WTC11 (cell line): ENCODE measurements at regions not wholly inside any gene's neighbourhood (a gene's known extent, or its start where the extent isn't known, plus 50 kb on each side); places are given as distances from the start of the nearest gene placed in this dataset.

Experiments
- ATAC-seq: fragments of 200-7000 bp; cut with Tn5 transposase; 2 replicates; pipeline ENCODE4 v1.10.0; 2021; ENCODE audit warnings: mild to moderate bottlenecking, moderate library complexity
- CTCF ChIA-PET: fragments of 300-600 bp; sonication (Branson Sonifier 250); formaldehyde crosslinking; loops from one replicate; lab custom pipeline; 2021; ENCODE audit warnings: antibody characterized with exemption; lab: Charles Lee
- POLR2A ChIA-PET: fragments of 350-600 bp; sonication (Branson Sonifier 250); formaldehyde crosslinking; loops from one replicate; lab custom pipeline; 2021; ENCODE audit warnings: antibody characterized with exemption; lab: Charles Lee
- DNase-seq: peaks from one replicate; pipeline ENCODE4 v3.0.0; 2021; ENCODE audit warnings: low spot score
- H3K27ac Mint-ChIP-seq: 2 replicates; pipeline ENCODE4 v1.8.0; 2021; ENCODE audit warnings: mixed read lengths
- H3K27me3 Mint-ChIP-seq: 2 replicates; pipeline ENCODE4 v1.8.0; 2021; ENCODE audit warnings: low read depth, mild to moderate bottlenecking, moderate library complexity, mixed read lengths
- H3K36me3 Mint-ChIP-seq: 2 replicates; pipeline ENCODE4 v1.8.0; 2021; ENCODE audit warnings: mixed read lengths
- H3K4me1 Mint-ChIP-seq: 2 replicates; pipeline ENCODE4 v1.8.0; 2022; ENCODE audit warnings: mixed read lengths
- H3K4me3 Mint-ChIP-seq: 2 replicates; pipeline ENCODE4 v1.8.0; 2021; ENCODE audit warnings: mild to moderate bottlenecking, moderate library complexity, mixed read lengths
- H3K9me3 Mint-ChIP-seq: 2 replicates; pipeline ENCODE4 v1.8.0; 2021; ENCODE audit warnings: mixed read lengths
- CBFB ChIP-seq: sonication (generic); formaldehyde crosslinking; IDR thresholded peaks from 2 replicates; pipeline ENCODE4 v1.8.1; 2022; ENCODE audit warnings: mild to moderate bottlenecking, low read depth, missing genetic modification reagents
- GRHL2 ChIP-seq: fragments of 250-450 bp; sonication (Bioruptor Pico); IDR thresholded peaks from 2 replicates; pipeline ENCODE4 v1.8.0; 2022; ENCODE audit warnings: mild to moderate bottlenecking, moderate library complexity; ENCODE audit not compliant: insufficient replicate concordance, severe bottlenecking
- JAZF1 ChIP-seq: fragments of 250-450 bp; sonication (Bioruptor Pico); IDR thresholded peaks from 2 replicates; pipeline ENCODE4 v1.9.0; 2021; ENCODE audit warnings: moderate library complexity, mild to moderate bottlenecking, inconsistent platforms
- MXD4 ChIP-seq: fragments of 250-450 bp; sonication (Bioruptor Pico); IDR thresholded peaks from 2 replicates; pipeline ENCODE4 v1.8.0; 2021; ENCODE audit warnings: mild to moderate bottlenecking, moderate library complexity, borderline replicate concordance
- NFE2L1 ChIP-seq: sonication (generic); formaldehyde crosslinking; IDR thresholded peaks from 2 replicates; pipeline ENCODE4 v1.8.1; 2023; ENCODE audit warnings: missing genetic modification reagents
- NR1H2 ChIP-seq: sonication (generic); formaldehyde crosslinking; IDR thresholded peaks from 2 replicates; pipeline ENCODE4 v1.9.0; 2021; ENCODE audit warnings: mild to moderate bottlenecking, moderate library complexity, missing genetic modification reagents
- OVOL2 ChIP-seq: fragments of 250-450 bp; sonication (Bioruptor Pico); IDR thresholded peaks from 2 replicates; pipeline ENCODE4 v1.9.0; 2021; ENCODE audit warnings: mild to moderate bottlenecking, borderline replicate concordance
- ZNF138 ChIP-seq: sonication (generic); formaldehyde crosslinking; conservative IDR thresholded peaks from 2 replicates; pipeline ENCODE4 v1.8.1; 2022; ENCODE audit warnings: mild to moderate bottlenecking, moderate library complexity, missing genetic modification reagents
- ZNF317 ChIP-seq: sonication (generic); formaldehyde crosslinking; IDR thresholded peaks from 2 replicates; pipeline ENCODE4 v1.8.1; 2023; ENCODE audit warnings: low read depth, mild to moderate bottlenecking, moderate library complexity, missing genetic modification reagents, borderline replicate concordance
- ZNF416 ChIP-seq: fragments of 250-450 bp; sonication (Bioruptor Pico); IDR thresholded peaks from 2 replicates; pipeline ENCODE4 v1.9.0; 2021; ENCODE audit warnings: mild to moderate bottlenecking, inconsistent platforms
- TF ChIP-seq, protein P1 (sequence below): sonication (generic); formaldehyde crosslinking; IDR thresholded peaks from 2 replicates; pipeline ENCODE4 v1.8.1; 2023; ENCODE audit warnings: mild to moderate bottlenecking, missing genetic modification reagents, moderate library complexity
- TF ChIP-seq, protein P2 (sequence below): sonication (generic); formaldehyde crosslinking; IDR thresholded peaks from 2 replicates; pipeline ENCODE4 v1.8.0; 2023; ENCODE audit warnings: missing genetic modification reagents
- TF ChIP-seq, protein P3 (sequence below): sonication (generic); formaldehyde crosslinking; IDR thresholded peaks from 2 replicates; pipeline ENCODE4 v1.8.1; 2023; ENCODE audit warnings: mild to moderate bottlenecking, moderate library complexity, missing genetic modification reagents
- TF ChIP-seq, protein P4 (sequence below): fragments of 250-450 bp; sonication (Bioruptor Pico); conservative IDR thresholded peaks from 2 replicates; pipeline ENCODE4 v1.9.0; 2021; ENCODE audit warnings: mild to moderate bottlenecking
- TF ChIP-seq, protein P5 (sequence below): sonication (generic); formaldehyde crosslinking; IDR thresholded peaks from 2 replicates; pipeline ENCODE4 v1.8.0; 2022; ENCODE audit warnings: mild to moderate bottlenecking, missing genetic modification reagents
- TF ChIP-seq, protein P6 (sequence below): fragments of 250-450 bp; sonication (Bioruptor Pico); IDR thresholded peaks from 2 replicates; pipeline ENCODE4 v1.8.0; 2021; ENCODE audit warnings: mild to moderate bottlenecking

DNA sequence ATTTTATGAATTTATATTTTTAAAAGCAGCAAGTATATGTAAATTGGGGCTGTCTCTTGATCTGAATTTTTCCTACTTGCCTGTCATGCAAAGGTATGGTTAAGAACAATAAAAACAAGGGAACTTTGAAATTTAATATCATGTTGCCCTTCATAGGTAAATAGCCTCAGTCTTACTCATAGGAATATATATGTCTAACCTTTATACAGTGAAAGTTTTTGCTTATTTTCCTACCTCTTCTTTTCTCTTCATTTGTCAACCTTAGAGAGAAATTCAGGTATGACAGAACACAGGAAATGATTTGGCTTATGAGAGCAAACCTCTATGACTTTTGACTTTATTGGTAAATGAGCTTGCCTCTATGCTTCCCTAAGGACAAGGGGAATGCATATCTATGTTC lies 716.0 kb downstream of the CENPC start (continued):
- TF ChIP-seq MXD4: no peak
- TF ChIP-seq, protein P1, sequence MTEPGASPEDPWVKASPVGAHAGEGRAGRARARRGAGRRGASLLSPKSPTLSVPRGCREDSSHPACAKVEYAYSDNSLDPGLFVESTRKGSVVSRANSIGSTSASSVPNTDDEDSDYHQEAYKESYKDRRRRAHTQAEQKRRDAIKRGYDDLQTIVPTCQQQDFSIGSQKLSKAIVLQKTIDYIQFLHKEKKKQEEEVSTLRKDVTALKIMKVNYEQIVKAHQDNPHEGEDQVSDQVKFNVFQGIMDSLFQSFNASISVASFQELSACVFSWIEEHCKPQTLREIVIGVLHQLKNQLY (CRISPR knock-in tag): no peak
- TF ChIP-seq NFE2L1 (CRISPR knock-in tag): no peak
- TF ChIP-seq OVOL2 (CRISPR knock-in tag): no peak
- TF ChIP-seq, protein P2, sequence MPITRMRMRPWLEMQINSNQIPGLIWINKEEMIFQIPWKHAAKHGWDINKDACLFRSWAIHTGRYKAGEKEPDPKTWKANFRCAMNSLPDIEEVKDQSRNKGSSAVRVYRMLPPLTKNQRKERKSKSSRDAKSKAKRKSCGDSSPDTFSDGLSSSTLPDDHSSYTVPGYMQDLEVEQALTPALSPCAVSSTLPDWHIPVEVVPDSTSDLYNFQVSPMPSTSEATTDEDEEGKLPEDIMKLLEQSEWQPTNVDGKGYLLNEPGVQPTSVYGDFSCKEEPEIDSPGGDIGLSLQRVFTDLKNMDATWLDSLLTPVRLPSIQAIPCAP: no peak
- no peak for TF ChIP-seq GRHL2 (CRISPR knock-in tag)
- TF ChIP-seq ZNF317 (CRISPR knock-in tag): no peak
- TF ChIP-seq, protein P3, sequence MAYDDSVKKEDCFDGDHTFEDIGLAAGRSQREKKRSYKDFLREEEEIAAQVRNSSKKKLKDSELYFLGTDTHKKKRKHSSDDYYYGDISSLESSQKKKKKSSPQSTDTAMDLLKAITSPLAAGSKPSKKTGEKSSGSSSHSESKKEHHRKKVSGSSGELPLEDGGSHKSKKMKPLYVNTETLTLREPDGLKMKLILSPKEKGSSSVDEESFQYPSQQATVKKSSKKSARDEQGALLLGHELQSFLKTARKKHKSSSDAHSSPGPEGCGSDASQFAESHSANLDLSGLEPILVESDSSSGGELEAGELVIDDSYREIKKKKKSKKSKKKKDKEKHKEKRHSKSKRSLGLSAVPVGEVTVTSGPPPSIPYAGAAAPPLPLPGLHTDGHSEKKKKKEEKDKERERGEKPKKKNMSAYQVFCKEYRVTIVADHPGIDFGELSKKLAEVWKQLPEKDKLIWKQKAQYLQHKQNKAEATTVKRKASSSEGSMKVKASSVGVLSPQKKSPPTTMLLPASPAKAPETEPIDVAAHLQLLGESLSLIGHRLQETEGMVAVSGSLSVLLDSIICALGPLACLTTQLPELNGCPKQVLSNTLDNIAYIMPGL (CRISPR knock-in tag): no peak
- no peak for TF ChIP-seq ZNF416

DNA sequence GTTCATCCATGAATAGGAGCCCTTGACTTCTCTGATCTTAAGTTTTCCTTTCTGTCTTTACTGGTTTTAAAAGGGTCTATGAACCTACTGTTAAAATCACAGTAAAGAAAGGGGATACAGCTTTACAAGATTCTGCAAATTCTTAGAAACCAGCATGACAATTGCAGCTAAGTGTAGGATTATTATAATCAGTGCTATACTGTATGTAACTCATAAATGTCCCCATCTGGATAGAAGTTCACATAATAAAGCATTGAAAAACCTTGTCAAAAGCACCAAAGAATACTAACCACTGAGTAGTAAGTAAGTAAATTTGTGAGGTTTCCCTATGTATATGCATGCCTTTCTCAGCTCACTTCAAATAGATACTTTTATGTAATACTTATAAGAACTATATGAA lies 724.6 kb downstream of the CENPC start:
- Mint-ChIP-seq H3K27ac (no peak overlapping the region), H3K36me3 (no peaks in the 10 kb centered on the region; the same call in 1 of the 2 replicates), H3K9me3 (peaks cover 14% of the 10 kb centered on the region; the same call in 1 of the 2 replicates), H3K4me1 (no peaks in the 10 kb centered on the region), H3K4me3 (no peak overlapping the region), H3K27me3 (no peaks in the 10 kb centered on the region)
- no peak for ATAC-seq
- CTCF ChIA-PET: no interaction called here
- TF ChIP-seq, protein P4, sequence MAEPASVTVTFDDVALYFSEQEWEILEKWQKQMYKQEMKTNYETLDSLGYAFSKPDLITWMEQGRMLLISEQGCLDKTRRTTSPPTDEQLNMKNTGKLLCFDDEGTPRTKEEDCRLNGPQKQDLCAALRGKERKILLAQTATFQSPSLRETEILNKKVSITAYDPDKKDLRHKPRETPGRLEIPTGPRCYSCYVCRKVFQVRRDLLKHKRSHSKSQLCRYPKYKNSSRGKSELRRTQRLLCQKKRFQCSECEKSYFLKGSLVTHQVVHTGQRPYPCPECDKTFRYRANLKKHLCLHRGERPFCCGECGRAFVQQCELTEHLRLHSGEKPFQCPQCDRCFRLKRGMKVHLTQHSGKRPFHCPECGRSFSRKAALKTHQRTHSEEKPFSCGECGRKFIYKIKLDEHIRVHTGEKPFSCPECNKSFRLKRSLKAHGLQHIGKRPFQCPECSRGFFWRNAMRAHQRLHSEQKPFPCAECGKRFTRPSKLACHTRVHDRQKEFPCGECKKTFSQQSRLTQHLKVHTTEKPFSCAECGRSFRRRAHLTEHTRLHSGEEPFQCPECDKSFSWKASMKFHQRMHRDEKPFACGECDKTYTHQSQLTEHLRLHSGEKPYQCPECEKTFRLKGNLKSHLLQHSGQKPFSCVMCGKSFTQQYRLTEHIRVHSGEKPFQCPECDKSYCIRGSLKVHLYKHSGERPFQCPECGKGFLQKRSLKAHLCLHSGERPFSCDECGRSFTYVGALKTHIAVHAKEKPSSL: no peak
- TF ChIP-seq, protein P2: no peak
- TF ChIP-seq ZNF416: no peak
- TF ChIP-seq NR1H2: no peak
- TF ChIP-seq, protein P5, sequence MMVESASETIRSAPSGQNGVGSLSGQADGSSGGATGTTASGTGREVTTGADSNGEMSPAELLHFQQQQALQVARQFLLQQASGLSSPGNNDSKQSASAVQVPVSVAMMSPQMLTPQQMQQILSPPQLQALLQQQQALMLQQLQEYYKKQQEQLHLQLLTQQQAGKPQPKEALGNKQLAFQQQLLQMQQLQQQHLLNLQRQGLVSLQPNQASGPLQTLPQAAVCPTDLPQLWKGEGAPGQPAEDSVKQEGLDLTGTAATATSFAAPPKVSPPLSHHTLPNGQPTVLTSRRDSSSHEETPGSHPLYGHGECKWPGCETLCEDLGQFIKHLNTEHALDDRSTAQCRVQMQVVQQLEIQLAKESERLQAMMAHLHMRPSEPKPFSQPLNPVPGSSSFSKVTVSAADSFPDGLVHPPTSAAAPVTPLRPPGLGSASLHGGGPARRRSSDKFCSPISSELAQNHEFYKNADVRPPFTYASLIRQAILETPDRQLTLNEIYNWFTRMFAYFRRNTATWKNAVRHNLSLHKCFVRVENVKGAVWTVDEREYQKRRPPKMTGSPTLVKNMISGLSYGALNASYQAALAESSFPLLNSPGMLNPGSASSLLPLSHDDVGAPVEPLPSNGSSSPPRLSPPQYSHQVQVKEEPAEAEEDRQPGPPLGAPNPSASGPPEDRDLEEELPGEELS (CRISPR knock-in tag): no peak
- TF ChIP-seq ZNF138 (CRISPR knock-in tag): no peak
- TF ChIP-seq, protein P6, sequence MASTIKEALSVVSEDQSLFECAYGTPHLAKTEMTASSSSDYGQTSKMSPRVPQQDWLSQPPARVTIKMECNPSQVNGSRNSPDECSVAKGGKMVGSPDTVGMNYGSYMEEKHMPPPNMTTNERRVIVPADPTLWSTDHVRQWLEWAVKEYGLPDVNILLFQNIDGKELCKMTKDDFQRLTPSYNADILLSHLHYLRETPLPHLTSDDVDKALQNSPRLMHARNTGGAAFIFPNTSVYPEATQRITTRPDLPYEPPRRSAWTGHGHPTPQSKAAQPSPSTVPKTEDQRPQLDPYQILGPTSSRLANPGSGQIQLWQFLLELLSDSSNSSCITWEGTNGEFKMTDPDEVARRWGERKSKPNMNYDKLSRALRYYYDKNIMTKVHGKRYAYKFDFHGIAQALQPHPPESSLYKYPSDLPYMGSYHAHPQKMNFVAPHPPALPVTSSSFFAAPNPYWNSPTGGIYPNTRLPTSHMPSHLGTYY (CRISPR knock-in tag): no peak
- no peak for TF ChIP-seq CBFB (CRISPR knock-in tag)
- TF ChIP-seq JAZF1: no peak
- TF ChIP-seq, all 79 proteins: peak for 0
- no peak for DNase-seq
- POLR2A ChIA-PET: no interaction called here
